Coronary artery (tissue), 2 donors: ENCODE measurements at regions not wholly inside any gene's neighbourhood (a gene's known extent, or its start where the extent isn't known, plus 50 kb on each side); places are given as distances from the start of the nearest gene placed in this dataset.

ENCODE experiments used
- DNase-seq: peaks from one replicate; pipeline ENCODE4 v3.0.0-alpha.2; 2017; ENCODE audit warnings: low spot score
- H3K27ac ChIP-seq, 2 donors: fragments of 200-600 bp; sonication (generic); one replicate each; pipeline ENCODE4 v1.5.1; 2016 to 2019
- H3K4me3 ChIP-seq: fragments of 200-600 bp; sonication (generic); 2 replicates; pipeline ENCODE4 v1.5.1; 2016; ENCODE audit warnings: mild to moderate bottlenecking, moderate library complexity
- CTCF ChIP-seq: fragments of 200-600 bp; sonication (generic); IDR thresholded peaks from one replicate; pipeline ENCODE4 v1.5.1; 2019; ENCODE audit warnings: antibody characterized with exemption

GRCh38 chr15:55031727-55032126 is 165.0 kb downstream of the RSL24D1 start:
- TF ChIP-seq CTCF = no peak
- no peak overlapping the region for H3K27ac ChIP-seq

GRCh38 chr15:55026381-55026780 is 170.4 kb downstream of the RSL24D1 start:
- DNase-seq = no peak
- Histone ChIP-seq H3K4me3 (no peak overlapping the region), H3K27ac (no peak overlapping the region)
- TF ChIP-seq CTCF = no peak

More at GRCh38 chr15:55031727-55032126, 165.0 kb downstream of the RSL24D1 start:
- H3K4me3 ChIP-seq = no peak overlapping the region
- no peak for DNase-seq

- Histone ChIP-seq H3K27ac (no peak overlapping the region), H3K4me3 (no peak overlapping the region)
- no peak for TF ChIP-seq CTCF
- DNase-seq = no peak
These were observed 179.1 kb downstream of the RSL24D1 start for GRCh38 chr15:55017635-55018034.

- DNase-seq = no peak
- Histone ChIP-seq H3K4me3 (no peak overlapping the region), H3K27ac (no peak overlapping the region)
- TF ChIP-seq CTCF = no peak
These were observed 180.5 kb downstream of the RSL24D1 start for GRCh38 chr15:55016225-55016624.

- H3K4me3 ChIP-seq = no peak overlapping the region
- no peak overlapping the region for H3K27ac ChIP-seq
- DNase-seq = no peak
- TF ChIP-seq CTCF = no peak
These were observed 181.7 kb downstream of the RSL24D1 start for GRCh38 chr15:55015093-55015445.

- no peak for DNase-seq
- no peak for TF ChIP-seq CTCF
- Histone ChIP-seq H3K4me3 (no peak overlapping the region), H3K27ac (no peak overlapping the region)
These were observed 182.2 kb downstream of the RSL24D1 start for GRCh38 chr15:55014391-55015092.

GRCh38 chr15:55008421-55008820 is 188.3 kb downstream of the RSL24D1 start:
- Histone ChIP-seq H3K4me3 (no peak overlapping the region), H3K27ac (no peak overlapping the region)
- TF ChIP-seq CTCF = no peak
- DNase-seq = no peak
